NCI-H345 treated with DMSO at 0.1 percent for 48 hours (cell line): ENCODE measurements at regions not wholly inside any gene's neighbourhood (a gene's known extent, or its start where the extent isn't known, plus 50 kb on each side); places are given as distances from the start of the nearest gene placed in this dataset.
"Not testable (repeated sequence)": the region's sequence is repeated elsewhere in the genome, so short reads cannot be mapped to it uniquely, and the experiment has no call there.

Experiments used
- DNase-seq: peaks from one replicate; lab custom pipeline; 2025; ENCODE audit not compliant: unreplicated experiment; lab: John Stamatoyannopoulos, UW

GRCh38 chr12:114194066-114194465 is 211.9 kb downstream of the TBX5 start:
- no peak for DNase-seq

GRCh38 chr12:114193474-114193873 is 212.5 kb downstream of the TBX5 start:
- DNase-seq, result no peak

GRCh38 chr12:114192549-114192948 is 213.4 kb downstream of the TBX5 start:
- DNase-seq, result no peak

GRCh38 chr12:114192013-114192412 is 213.9 kb downstream of the TBX5 start:
- no peak for DNase-seq

GRCh38 chr12:114191581-114191980 is 214.4 kb downstream of the TBX5 start:
- no peak for DNase-seq

DNA sequence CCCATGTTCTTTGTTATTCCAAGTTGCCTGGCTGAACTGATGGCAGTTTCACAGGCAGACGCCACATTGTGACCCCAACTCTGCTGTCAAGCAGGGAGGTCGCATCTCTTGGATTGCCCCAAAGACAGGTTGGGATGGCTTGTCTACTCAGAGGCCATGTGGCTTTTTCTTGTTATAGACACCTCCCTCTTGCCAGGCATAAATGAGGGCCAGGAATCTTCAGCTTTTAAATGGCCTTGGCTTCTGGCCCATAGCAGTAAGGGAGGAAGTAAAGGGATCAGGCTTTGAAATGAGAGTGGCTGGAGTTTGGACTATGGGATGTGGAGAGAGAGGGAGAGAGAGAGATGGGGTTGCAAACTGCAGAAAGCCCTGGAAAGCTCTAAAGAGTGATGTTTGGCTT is 215.0 kb downstream of the TBX5 start:
- no peak for DNase-seq

DNA sequence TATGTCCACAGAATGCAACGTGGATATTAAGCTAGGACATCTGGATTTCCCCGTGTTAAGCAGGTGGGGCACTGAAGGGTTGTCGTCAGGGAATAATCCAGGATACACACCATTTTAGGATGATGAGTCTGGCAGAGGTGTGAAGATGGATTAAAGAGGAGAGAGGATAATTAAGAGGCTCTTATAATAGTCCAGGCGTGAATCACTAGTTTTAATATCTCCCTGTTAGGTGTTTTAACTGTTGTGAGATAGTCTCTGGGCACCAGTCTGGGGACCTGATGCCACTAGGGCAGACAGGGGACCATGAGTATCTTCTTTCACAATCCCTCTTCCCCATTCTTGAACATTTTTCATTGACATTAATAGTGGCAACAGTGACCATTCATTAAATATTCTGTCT is 216.7 kb downstream of the TBX5 start:
- DNase-seq, result no peak

DNA sequence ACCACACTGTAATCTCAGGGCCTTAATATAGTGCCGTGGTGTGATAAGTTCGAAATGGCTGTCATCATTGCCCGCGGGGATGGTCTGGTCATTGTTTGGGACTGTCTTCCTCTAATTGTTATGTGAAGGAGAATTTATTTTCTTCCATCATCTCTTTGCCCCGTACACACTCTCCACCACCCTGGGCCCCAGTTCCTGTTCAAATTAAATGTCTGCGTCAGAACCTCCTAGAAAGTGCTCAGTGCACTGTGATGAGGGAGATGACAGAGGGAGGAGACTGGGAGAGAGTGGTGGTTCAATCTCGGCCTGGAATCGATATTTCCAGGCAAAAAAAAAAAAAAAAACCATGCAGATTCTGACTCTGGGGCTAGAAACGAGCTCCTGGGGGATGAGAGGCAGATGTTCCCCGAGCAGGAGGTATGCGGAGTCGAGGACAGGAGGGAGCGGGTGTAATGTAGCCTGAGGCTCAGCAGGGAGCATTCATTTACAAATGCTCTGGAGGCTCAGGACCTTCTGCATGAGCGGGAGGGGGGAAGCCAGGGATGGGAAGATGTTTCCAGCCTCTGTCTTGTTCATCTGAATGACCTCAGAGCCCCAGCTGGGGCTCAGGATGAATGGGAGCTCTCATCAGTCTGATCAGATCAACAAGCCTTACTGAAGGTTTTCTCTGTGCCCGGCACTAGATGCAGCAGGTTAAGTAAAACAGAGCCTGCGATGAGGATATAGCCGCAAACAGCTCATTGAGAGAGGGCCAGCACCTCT is 219.5 kb downstream of the TBX5 start:
- DNase-seq, result peak; percentile 49

DNA sequence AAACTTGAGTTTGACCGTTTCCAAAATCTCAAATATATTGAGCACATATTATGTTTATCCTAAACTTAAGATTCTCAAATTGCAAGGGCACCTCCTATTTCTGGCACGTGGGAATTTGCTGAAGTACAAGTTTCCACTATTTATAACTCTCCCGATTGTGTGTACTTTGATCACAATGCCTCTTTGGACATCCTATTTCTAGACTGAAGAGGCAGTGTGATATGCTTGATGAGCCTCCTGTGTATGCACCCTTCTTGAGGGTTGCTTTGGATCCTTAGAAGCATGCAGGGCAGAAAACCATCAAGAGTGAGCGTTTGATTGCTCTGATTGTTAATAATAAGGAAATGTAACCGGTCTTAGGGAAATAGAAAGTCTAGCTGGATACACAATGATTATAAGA is 218.9 kb upstream of the RBM19 start:
- DNase-seq, result no peak

DNA sequence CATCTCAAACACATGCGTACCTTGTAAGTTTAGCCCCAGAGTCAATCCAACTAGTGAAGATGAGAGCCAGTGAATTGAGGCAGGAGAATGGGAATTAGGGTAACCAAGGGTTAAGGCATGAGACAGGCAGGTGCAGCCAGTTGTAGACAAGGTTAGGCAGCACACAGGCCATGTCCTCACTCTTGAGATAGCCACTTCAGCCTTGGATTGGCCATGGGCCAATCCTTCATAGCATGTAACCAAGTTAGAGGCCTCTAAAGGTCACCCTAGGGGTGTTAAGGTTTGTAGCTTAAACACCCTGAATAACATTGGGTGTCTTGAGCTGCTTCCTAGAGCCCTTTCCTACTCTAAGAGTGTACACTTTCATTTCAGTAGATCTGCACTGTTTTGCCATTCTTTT is 208.2 kb upstream of the RBM19 start:
- DNase-seq, result no peak

DNA sequence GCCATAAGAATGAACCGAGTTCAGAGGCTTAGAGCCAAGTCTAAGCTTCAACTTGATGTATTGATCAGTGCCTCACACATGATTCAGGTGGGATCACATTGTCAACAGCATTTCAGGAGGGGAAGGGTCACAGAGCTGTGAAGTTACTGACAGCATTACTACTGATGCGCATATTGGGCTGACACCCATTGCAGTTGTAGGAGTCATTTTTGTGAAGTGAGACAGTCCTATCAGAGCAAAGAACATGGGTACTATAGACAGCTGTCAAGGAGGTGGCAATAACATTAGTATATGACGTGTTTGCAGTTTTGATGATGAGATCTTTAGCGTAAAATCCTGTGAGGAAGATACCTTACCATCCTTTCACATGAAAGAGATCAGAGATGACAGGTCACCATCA is 206.0 kb upstream of the RBM19 start:
- DNase-seq, result no peak

- DNase-seq, result no peak
Measured at GRCh38 chr12:114168061-114168460, 201.9 kb upstream of the RBM19 start.

- DNase-seq, result no peak
Measured at GRCh38 chr12:114167431-114167830, 201.3 kb upstream of the RBM19 start.

DNA sequence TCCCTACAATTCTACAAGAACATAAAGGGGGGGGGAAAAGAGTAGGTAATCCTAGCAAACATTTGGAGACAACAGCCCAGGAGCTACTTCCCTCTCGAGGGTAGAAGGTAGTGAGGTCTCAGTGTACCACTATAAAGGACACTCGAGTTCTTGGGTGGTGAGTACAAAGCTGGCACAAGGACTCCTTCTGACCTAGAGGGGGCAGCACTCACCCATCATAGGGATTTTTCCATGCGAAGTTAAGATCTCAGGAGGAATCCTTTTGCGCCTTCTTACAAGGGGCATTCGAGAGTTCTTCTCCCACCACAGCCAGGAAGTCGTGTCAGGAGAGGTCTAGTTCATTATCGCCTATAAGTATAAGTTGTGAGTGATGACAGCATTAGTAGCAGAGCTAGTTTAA is 200.2 kb upstream of the RBM19 start:
- no peak for DNase-seq

GRCh38 chr12:114165921-114166320 is 199.8 kb upstream of the RBM19 start:
- DNase-seq, result no peak

- no peak for DNase-seq
Measured at GRCh38 chr12:114164351-114164750, 198.2 kb upstream of the RBM19 start.

DNA sequence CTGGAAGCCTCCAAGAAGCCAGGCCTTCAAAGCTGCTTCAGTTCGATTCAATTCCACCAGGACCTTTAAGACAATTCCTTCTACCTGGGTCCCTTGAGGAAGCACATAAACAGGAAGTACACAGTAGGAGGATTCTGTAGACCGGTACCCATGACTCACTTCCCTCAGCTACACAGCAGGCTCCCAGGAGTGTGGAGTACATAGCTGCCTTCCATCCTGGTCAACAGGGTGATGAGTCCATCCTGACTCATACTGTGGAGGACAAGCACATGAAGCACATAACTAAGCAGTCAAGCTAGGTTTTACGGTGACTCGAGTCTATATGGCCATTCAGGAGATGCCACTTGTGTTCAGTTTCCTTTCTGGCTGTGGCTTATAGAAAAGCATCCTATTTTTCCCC is 197.6 kb upstream of the RBM19 start:
- DNase-seq, result no peak

DNA sequence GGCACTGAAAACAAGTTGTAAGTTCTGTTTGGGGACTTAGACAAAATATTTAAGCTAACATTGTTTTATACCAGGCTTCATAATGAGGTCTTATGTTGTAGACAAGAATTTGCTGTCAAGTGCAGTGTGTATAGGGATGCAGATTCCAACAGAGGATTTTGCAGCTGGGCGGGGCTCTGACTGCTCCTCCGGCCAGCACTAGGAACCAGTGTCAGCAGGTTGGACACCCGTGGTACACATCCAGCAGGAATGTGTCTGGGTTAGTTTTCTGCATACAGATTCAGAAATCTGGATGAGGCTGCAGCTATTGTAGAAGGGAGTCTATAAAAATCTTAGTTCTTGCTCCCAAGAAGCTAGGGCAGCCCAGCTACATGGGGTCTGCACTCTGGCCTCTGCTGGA is 194.3 kb upstream of the RBM19 start:
- no peak for DNase-seq

DNA sequence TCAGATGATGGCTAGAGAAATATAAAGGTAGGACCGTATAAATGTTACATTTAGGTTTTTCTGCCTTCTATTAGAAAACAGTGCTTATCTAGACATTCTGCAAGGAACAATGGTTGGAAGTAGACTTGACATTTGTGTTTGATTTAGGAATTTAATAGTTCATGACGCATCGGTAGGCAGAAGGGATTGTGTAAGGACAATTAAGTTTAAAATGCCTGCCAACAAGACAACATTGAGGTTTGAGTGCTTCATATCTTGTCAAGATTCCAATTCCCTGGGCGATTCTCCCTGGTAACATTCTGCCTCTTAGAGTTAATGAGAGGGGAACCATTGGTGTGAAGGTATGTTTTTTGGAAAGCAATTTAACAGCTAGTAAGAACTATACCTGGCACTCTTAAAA is 186.8 kb upstream of the RBM19 start:
- DNase-seq, result no peak

GRCh38 chr12:114152066-114152465 is 185.9 kb upstream of the RBM19 start:
- no peak for DNase-seq

- not testable (repeated sequence) for DNase-seq
Measured at GRCh38 chr12:114150584-114150983, 184.5 kb upstream of the RBM19 start.

- DNase-seq, result no peak
Measured at GRCh38 chr12:114141921-114142564, 175.9 kb upstream of the RBM19 start.

DNA sequence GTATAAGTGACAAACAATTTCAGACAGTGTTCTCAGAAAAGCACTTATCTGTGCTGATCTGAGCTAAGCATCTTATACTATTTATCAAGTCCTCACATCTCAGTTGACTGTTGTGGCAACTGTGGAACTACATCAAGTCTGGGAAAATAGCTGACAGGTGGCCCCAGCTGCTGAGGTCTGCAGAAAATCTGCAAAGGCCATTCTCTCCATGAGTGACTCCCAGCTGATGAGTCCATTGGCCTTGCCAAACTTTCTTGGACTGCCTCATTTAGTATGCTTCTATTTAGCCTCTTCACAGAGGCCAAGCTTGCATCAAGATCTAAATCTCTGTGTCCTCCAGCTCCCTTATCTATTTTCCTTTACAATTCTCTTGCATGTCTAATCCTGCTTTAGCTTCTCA is 174.5 kb upstream of the RBM19 start:
- DNase-seq, result no peak
